Adrenal gland (tissue), 5 donors: ENCODE measurements at regions not wholly inside any gene's neighbourhood (a gene's known extent, or its start where the extent isn't known, plus 50 kb on each side); places are given as distances from the start of the nearest gene placed in this dataset.

ENCODE experiments used
- POLR2A ChIP-seq, 2 donors: fragments of 450-650 bp; IDR thresholded peaks; one replicate each; pipeline ENCODE4 v1.6.1; 2017; ENCODE audit warnings: antibody characterized with exemption in 2 of 2, mild to moderate bottlenecking in 2 of 2, moderate library complexity in 1 of 2
- TF ChIP-seq, protein P1 (sequence below), 6 experiments: fragments of 450-650 bp in 4 of 6; fragments of 200-600 bp in 2 of 6; sonication (generic) in 1 of 6; IDR thresholded peaks; 1 replicate in 5 of 6; 2 replicates in 1 of 6; pipeline versions ENCODE4 v1.5.1 to v1.8.0; 2016 to 2021; ENCODE audit warnings: antibody characterized with exemption in 6 of 6, mild to moderate bottlenecking in 2 of 6, moderate library complexity in 1 of 6
- donor health status: DM: no; HTN: no; CAD: no.

DNA sequence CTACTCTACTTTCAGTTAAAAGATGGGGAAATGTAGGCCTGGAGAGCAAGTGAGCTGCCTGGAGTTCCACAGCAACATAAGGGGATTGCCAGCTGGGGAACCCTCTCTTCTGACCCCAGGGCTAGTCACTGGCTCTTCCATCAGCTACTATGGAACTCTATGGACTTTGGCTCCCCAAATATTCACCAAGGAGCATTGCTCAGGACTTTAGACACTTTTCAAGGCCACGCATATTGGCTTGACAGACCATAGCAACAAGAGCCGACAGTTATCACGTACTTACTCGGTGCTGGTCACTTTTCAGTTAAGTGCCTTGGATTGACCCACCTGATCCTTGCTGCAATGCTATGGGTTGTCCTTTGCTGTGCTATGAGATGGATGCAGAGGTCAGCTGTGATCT lies 360.7 kb upstream of the CHD6 start:
- TF ChIP-seq, protein P1, sequence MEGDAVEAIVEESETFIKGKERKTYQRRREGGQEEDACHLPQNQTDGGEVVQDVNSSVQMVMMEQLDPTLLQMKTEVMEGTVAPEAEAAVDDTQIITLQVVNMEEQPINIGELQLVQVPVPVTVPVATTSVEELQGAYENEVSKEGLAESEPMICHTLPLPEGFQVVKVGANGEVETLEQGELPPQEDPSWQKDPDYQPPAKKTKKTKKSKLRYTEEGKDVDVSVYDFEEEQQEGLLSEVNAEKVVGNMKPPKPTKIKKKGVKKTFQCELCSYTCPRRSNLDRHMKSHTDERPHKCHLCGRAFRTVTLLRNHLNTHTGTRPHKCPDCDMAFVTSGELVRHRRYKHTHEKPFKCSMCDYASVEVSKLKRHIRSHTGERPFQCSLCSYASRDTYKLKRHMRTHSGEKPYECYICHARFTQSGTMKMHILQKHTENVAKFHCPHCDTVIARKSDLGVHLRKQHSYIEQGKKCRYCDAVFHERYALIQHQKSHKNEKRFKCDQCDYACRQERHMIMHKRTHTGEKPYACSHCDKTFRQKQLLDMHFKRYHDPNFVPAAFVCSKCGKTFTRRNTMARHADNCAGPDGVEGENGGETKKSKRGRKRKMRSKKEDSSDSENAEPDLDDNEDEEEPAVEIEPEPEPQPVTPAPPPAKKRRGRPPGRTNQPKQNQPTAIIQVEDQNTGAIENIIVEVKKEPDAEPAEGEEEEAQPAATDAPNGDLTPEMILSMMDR (IDR thresholded peaks at IDR 0.05): no peak
- no peak for TF ChIP-seq POLR2A (IDR thresholded peaks at IDR 0.05)
